GM13977 (cell line): ENCODE measurements at regions not wholly inside any gene's neighbourhood (a gene's known extent, or its start where the extent isn't known, plus 50 kb on each side); places are given as distances from the start of the nearest gene placed in this dataset.

Experiments
- DNase-seq: peaks from one replicate; pipeline ENCODE4 v3.0.0; 2012; ENCODE audit warnings: low spot score
- CTCF ChIP-seq: IDR thresholded peaks from 2 replicates; pipeline ENCODE4 v1.5.1; 2012; ENCODE audit warnings: mild to moderate bottlenecking, control low read depth; ENCODE audit not compliant: insufficient read depth; ENCODE audit errors: extremely low read depth, missing control alignments
- in situ Hi-C: fragments of 300-500 bp; cut with MboI; formaldehyde crosslinking; loops from one replicate; pipeline ENCODE4 v1.12.0; 2022; ENCODE audit warnings: low sequenced_read_pairs, low pct_unique_long_range_greater_than_20kb, mixed read lengths, inconsistent platforms; ENCODE audit not compliant: unreplicated experiment

GRCh38 chr18:67973916-67974315 is 457.4 kb upstream of the DSEL start:
- no peak for DNase-seq
- TF ChIP-seq CTCF = no peak
- in situ Hi-C loops = no loop called here

- in situ Hi-C loops = no loop called here
- TF ChIP-seq CTCF = no peak
- DNase-seq = no peak
These were observed 452.9 kb upstream of the DSEL start for GRCh38 chr18:67969458-67969857.

- in situ Hi-C loops = no loop called here
- no peak for DNase-seq
- no peak for TF ChIP-seq CTCF
These were observed 449.7 kb upstream of the DSEL start for GRCh38 chr18:67966224-67966623.

GRCh38 chr18:67964462-67964861 is 447.9 kb upstream of the DSEL start:
- no peak for DNase-seq
- in situ Hi-C loops = no loop called here
- no peak for TF ChIP-seq CTCF

- in situ Hi-C loops = no loop called here
- no peak for TF ChIP-seq CTCF
These were observed 445.4 kb upstream of the DSEL start for GRCh38 chr18:67961701-67962440.

GRCh38 chr18:67957684-67958083 is 441.2 kb upstream of the DSEL start:
- TF ChIP-seq CTCF = no peak
- in situ Hi-C loops = no loop called here

More at GRCh38 chr18:67961701-67962440, 445.4 kb upstream of the DSEL start:
- DNase-seq = no peak

GRCh38 chr18:67954594-67954993 is 438.1 kb upstream of the DSEL start:
- no peak for TF ChIP-seq CTCF
- DNase-seq = no peak
- in situ Hi-C loops = no loop called here

More at GRCh38 chr18:67957684-67958083, 441.2 kb upstream of the DSEL start:
- DNase-seq = no peak
